Endodermal cell (in vitro differentiated cells): ENCODE measurements at regions not wholly inside any gene's neighbourhood (a gene's known extent, or its start where the extent isn't known, plus 50 kb on each side); places are given as distances from the start of the nearest gene placed in this dataset.

Source experiments
- DNase-seq: peaks from one replicate; pipeline ENCODE4 v3.0.0-alpha.2; 2017
- H3K27ac ChIP-seq: 2 replicates; pipeline ENCODE4 v1.5.1; 2013; ENCODE audit warnings: mild to moderate bottlenecking, low read depth, low read length, moderate library complexity
- H3K27me3 ChIP-seq: 2 replicates; pipeline ENCODE4 v1.6.1; 2013; ENCODE audit warnings: mild to moderate bottlenecking, low read length, moderate library complexity; ENCODE audit not compliant: insufficient read depth, control insufficient read depth, poor library complexity, severe bottlenecking
- H3K36me3 ChIP-seq: 2 replicates; pipeline ENCODE4 v1.7.0; 2013; ENCODE audit warnings: mild to moderate bottlenecking, low read length, moderate library complexity; ENCODE audit not compliant: control insufficient read depth, insufficient read depth
- H3K4me1 ChIP-seq: one replicate; pipeline ENCODE4 v1.7.0; 2013; ENCODE audit warnings: low read length; ENCODE audit not compliant: control insufficient read depth, insufficient read depth
- H3K4me3 ChIP-seq: 2 replicates; pipeline ENCODE4 v1.5.1; 2013; ENCODE audit warnings: mild to moderate bottlenecking, low read length, moderate library complexity
- H3K9ac ChIP-seq: 2 replicates; pipeline ENCODE4 v1.6.1; 2013; ENCODE audit warnings: mild to moderate bottlenecking, low read length, moderate library complexity; ENCODE audit not compliant: poor library complexity, severe bottlenecking; ENCODE audit errors: extremely low read depth
- H3K9me3 ChIP-seq: 2 replicates; pipeline ENCODE4 v1.6.1; 2013; ENCODE audit warnings: mild to moderate bottlenecking, low read length, moderate library complexity; ENCODE audit not compliant: control insufficient read depth
- H3K27ac Mint-ChIP-seq: 2 replicates; pipeline ENCODE4 v1.8.0; 2020; ENCODE audit warnings: mixed read lengths
- H3K27me3 Mint-ChIP-seq: 2 replicates; pipeline ENCODE4 v1.8.0; 2021; ENCODE audit warnings: mild to moderate bottlenecking, mixed read lengths; ENCODE audit not compliant: insufficient read depth
- H3K36me3 Mint-ChIP-seq: 2 replicates; pipeline ENCODE4 v1.8.0; 2020; ENCODE audit warnings: low read depth, mixed read lengths
- H3K4me1 Mint-ChIP-seq: 2 replicates; pipeline ENCODE4 v1.8.0; 2020; ENCODE audit warnings: mixed read lengths
- H3K4me3 Mint-ChIP-seq: 2 replicates; pipeline ENCODE4 v1.8.0; 2020; ENCODE audit warnings: mild to moderate bottlenecking, moderate library complexity, mixed read lengths
- H3K9me3 Mint-ChIP-seq: 2 replicates; pipeline ENCODE4 v1.8.0; 2020; ENCODE audit warnings: mild to moderate bottlenecking, mixed read lengths
- CTCF ChIP-seq: fragments of 200-600 bp; sonication (generic); conservative IDR thresholded peaks from 2 replicates; pipeline ENCODE4 v1.5.0; 2021; ENCODE audit warnings: antibody characterized with exemption, mild to moderate bottlenecking
- WGBS, 2 experiments: methylation state at CpG; one replicate each; pipeline versions ENCODE4 v1.1.5 to v1.1.7; 2013; ENCODE audit warnings: missing lambda C conversion rate in 2 of 2, mixed read lengths in 1 of 2; ENCODE audit not compliant: insufficient coverage in 1 of 2, insufficient read length in 1 of 2; 5-methylcytosine and 5-hydroxymethylcytosine counted together

GRCh38 chr5:89728750-89729149 is 680.8 kb downstream of the CETN3 start:
- H3K27me3 ChIP-seq, result no peaks in the 10 kb centered on the region
- no peak overlapping the region for H3K9ac ChIP-seq
- H3K4me3 ChIP-seq, result no peak overlapping the region
- Mint-ChIP-seq H3K4me1 (peaks cover 4% of the 10 kb centered on the region), H3K27me3 (no peaks in the 10 kb centered on the region), H3K27ac (no peak overlapping the region), H3K4me3 (no peak overlapping the region), H3K36me3 (no peaks in the 10 kb centered on the region), H3K9me3 (no peaks in the 10 kb centered on the region)
- 84 to 94% methylated on average over 4 to 5 of the region's 5 CpGs for WGBS, 2 experiments
- H3K36me3 ChIP-seq, result no peaks in the 10 kb centered on the region
- no peak overlapping the region for H3K27ac ChIP-seq
- TF ChIP-seq CTCF, result no peak
- H3K4me1 ChIP-seq, result no peaks in the 10 kb centered on the region
- H3K9me3 ChIP-seq, result no peaks in the 10 kb centered on the region
- DNase-seq, result no peak

GRCh38 chr5:89728134-89728533 is 681.4 kb downstream of the CETN3 start:
- Histone ChIP-seq H3K36me3 (no peaks in the 10 kb centered on the region), H3K9me3 (no peaks in the 10 kb centered on the region), H3K4me1 (no peaks in the 10 kb centered on the region), H3K27me3 (no peaks in the 10 kb centered on the region), H3K9ac (no peak overlapping the region), H3K4me3 (no peak overlapping the region), H3K27ac (no peak overlapping the region)
- no peaks in the 10 kb centered on the region for H3K27me3 Mint-ChIP-seq
- no peaks in the 10 kb centered on the region for H3K36me3 Mint-ChIP-seq
- no peak overlapping the region for H3K4me3 Mint-ChIP-seq
- H3K27ac Mint-ChIP-seq, result no peak overlapping the region
- 80 to 93% methylated on average over 2 of the region's 2 CpGs for WGBS, 2 experiments
- no peaks in the 10 kb centered on the region for H3K9me3 Mint-ChIP-seq
- peaks cover 2% of the 10 kb centered on the region for H3K4me1 Mint-ChIP-seq
- no peak for TF ChIP-seq CTCF
- DNase-seq, result no peak

GRCh38 chr5:89724379-89725095 is 685.0 kb downstream of the CETN3 start:
- H3K9me3 ChIP-seq, result no peaks in the 10 kb centered on the region
- Mint-ChIP-seq H3K36me3 (no peaks in the 10 kb centered on the region), H3K4me3 (no peak overlapping the region), H3K27me3 (no peaks in the 10 kb centered on the region), H3K4me1 (peaks cover 4% of the 10 kb centered on the region), H3K9me3 (no peaks in the 10 kb centered on the region), H3K27ac (no peak overlapping the region)
- no peaks in the 10 kb centered on the region for H3K36me3 ChIP-seq
- DNase-seq, result no peak
- H3K9ac ChIP-seq, result no peak overlapping the region
- TF ChIP-seq CTCF, result no peak
- H3K27me3 ChIP-seq, result no peaks in the 10 kb centered on the region
- no peaks in the 10 kb centered on the region for H3K4me1 ChIP-seq
- 95 to 100% methylated on average over 2 to 7 of the region's 7 CpGs for WGBS, 2 experiments
- H3K4me3 ChIP-seq, result no peak overlapping the region
- H3K27ac ChIP-seq, result no peak overlapping the region
